H1 (cell line): ENCODE measurements at regions not wholly inside any gene's neighbourhood (a gene's known extent, or its start where the extent isn't known, plus 50 kb on each side); places are given as distances from the start of the nearest gene placed in this dataset.

Source experiments
- EZH2 ChIP-seq: fragments of 200-600 bp; sonication (generic); IDR thresholded peaks from 2 replicates; pipeline ENCODE4 v1.7.1; 2012; ENCODE audit warnings: low read depth, mild to moderate bottlenecking, moderate library complexity, low read length, inconsistent platforms; ENCODE audit not compliant: severe bottlenecking
- KDM5A ChIP-seq: fragments of 200-600 bp; IDR thresholded peaks from 2 replicates; pipeline ENCODE4 v1.7.1; 2012; ENCODE audit warnings: mild to moderate bottlenecking, low read length, inconsistent platforms, mixed read lengths
- MAX ChIP-seq: IDR thresholded peaks from 2 replicates; pipeline ENCODE4 v1.6.1; 2012; ENCODE audit warnings: inconsistent platforms
- POLR2A ChIP-seq, 2 experiments: IDR thresholded peaks; 1 replicate in 1 of 2; 2 replicates in 1 of 2; pipeline ENCODE4 v1.6.1; 2011; ENCODE audit warnings: low read depth in 2 of 2, low read length in 2 of 2, mild to moderate bottlenecking in 2 of 2; ENCODE audit errors: control extremely low read depth in 1 of 2
- RAD21 ChIP-seq, 2 experiments: IDR thresholded peaks in 1 of 2; conservative IDR thresholded peaks in 1 of 2; 2 replicates each; pipeline ENCODE4 v1.6.1; 2011; ENCODE audit warnings: low read depth in 2 of 2, low read length in 2 of 2, improper control_type of control experiment in 1 of 2, inconsistent platforms in 1 of 2, mild to moderate bottlenecking in 1 of 2, moderate library complexity in 1 of 2
- SIN3A ChIP-seq, 2 experiments: IDR thresholded peaks in 1 of 2; conservative IDR thresholded peaks in 1 of 2; 2 replicates each; pipeline ENCODE4 v1.6.1; 2011 to 2012; ENCODE audit warnings: low read length in 2 of 2, improper control_type of control experiment in 1 of 2, low read depth in 1 of 2, mild to moderate bottlenecking in 1 of 2
- TEAD4 ChIP-seq: IDR thresholded peaks from 2 replicates; pipeline ENCODE4 v1.6.1; 2012; ENCODE audit warnings: low read depth, low read length, inconsistent platforms, mixed read lengths
- YY1 ChIP-seq: IDR thresholded peaks from 2 replicates; pipeline ENCODE4 v1.6.1; 2011; ENCODE audit warnings: low read depth, mild to moderate bottlenecking, low read length
- TF ChIP-seq, protein P1 (sequence below), 3 experiments: IDR thresholded peaks; 1 replicate in 2 of 3; 2 replicates in 1 of 3; pipeline versions ENCODE4 v1.5.1 to v1.6.1; 2011; ENCODE audit warnings: low read length in 3 of 3, mild to moderate bottlenecking in 3 of 3, inconsistent platforms in 2 of 3, low read depth in 1 of 3, moderate library complexity in 1 of 3; ENCODE audit not compliant: insufficient read depth in 1 of 3; ENCODE audit errors: control extremely low read depth in 1 of 3

GRCh38 chr4:178480105-178480504, 1037.9 kb upstream of the AGA start:
- TF ChIP-seq SIN3A (conservative IDR thresholded peaks at IDR 0.05 in 1 of 2, IDR thresholded peaks at IDR 0.05 in 1 of 2; ENCODE audit: low read depth in 1 of 2, low read length in 2 of 2): no peak
- TF ChIP-seq, protein P1, sequence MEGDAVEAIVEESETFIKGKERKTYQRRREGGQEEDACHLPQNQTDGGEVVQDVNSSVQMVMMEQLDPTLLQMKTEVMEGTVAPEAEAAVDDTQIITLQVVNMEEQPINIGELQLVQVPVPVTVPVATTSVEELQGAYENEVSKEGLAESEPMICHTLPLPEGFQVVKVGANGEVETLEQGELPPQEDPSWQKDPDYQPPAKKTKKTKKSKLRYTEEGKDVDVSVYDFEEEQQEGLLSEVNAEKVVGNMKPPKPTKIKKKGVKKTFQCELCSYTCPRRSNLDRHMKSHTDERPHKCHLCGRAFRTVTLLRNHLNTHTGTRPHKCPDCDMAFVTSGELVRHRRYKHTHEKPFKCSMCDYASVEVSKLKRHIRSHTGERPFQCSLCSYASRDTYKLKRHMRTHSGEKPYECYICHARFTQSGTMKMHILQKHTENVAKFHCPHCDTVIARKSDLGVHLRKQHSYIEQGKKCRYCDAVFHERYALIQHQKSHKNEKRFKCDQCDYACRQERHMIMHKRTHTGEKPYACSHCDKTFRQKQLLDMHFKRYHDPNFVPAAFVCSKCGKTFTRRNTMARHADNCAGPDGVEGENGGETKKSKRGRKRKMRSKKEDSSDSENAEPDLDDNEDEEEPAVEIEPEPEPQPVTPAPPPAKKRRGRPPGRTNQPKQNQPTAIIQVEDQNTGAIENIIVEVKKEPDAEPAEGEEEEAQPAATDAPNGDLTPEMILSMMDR (IDR thresholded peaks at IDR 0.05; ENCODE audit: control extremely low read depth in 1 of 3, insufficient read depth in 1 of 3, low read depth in 1 of 3, low read length in 3 of 3): no peak
- no peak for TF ChIP-seq KDM5A
- TF ChIP-seq POLR2A (IDR thresholded peaks at IDR 0.05; ENCODE audit: control extremely low read depth in 1 of 2, low read depth in 2 of 2, low read length in 2 of 2): no peak
- TF ChIP-seq YY1: no peak
- TF ChIP-seq MAX: no peak
- TF ChIP-seq TEAD4: no peak
- no peak for TF ChIP-seq RAD21 (IDR thresholded peaks at IDR 0.05 in 1 of 2, conservative IDR thresholded peaks at IDR 0.05 in 1 of 2; ENCODE audit: low read depth in 2 of 2, low read length in 2 of 2)
- TF ChIP-seq EZH2: no peak
